ENCODE measurements at regions not wholly inside any gene's neighbourhood (a gene's known extent, or its start where the extent isn't known, plus 50 kb on each side); places are given as distances from the start of the nearest gene placed in this dataset.
"Not testable (repeated sequence)": the region's sequence is repeated elsewhere in the genome, so short reads cannot be mapped to it uniquely, and the experiment has no call there.

DNA sequence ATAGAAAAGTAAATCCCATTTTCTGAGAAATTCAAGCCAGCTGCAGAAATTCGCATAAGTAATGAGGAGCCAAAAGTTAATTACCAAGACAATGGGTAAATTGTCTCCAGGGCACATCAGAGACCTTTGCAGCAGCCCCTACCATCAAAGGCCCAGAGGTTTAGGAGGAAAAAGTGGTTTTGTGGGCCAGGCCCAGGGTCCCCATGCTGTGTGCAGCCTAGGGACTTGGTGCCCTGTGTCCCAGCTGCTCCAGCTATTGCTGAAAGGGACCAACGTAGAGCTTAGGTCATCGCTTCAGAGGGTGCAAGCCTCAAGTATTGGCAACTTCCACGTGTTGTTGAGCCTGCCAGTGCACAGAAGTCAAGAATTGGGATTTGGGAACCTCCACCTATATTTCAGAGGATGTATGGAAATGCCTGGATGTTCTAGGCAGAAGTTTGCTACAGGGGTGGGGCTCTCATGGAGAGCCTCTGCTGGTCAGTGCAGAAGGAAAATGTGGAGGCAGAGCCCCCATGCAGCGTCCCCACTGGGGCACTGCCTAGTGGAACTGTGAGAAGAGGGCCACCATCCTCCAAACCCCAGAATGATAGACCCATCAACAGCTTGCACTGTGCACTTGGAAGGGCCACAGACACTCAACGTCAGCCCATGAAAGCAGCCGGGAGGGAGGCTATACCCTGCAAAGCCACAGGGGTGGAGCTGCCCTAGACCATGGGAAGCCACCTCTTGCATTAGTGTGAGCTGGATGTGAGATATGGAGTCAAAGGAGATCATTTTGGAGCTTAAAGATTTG is 731.3 kb upstream of the GRAMD2B start:
- not testable (repeated sequence) for DNase-seq (ENCODE audit: low spot score)

DNA sequence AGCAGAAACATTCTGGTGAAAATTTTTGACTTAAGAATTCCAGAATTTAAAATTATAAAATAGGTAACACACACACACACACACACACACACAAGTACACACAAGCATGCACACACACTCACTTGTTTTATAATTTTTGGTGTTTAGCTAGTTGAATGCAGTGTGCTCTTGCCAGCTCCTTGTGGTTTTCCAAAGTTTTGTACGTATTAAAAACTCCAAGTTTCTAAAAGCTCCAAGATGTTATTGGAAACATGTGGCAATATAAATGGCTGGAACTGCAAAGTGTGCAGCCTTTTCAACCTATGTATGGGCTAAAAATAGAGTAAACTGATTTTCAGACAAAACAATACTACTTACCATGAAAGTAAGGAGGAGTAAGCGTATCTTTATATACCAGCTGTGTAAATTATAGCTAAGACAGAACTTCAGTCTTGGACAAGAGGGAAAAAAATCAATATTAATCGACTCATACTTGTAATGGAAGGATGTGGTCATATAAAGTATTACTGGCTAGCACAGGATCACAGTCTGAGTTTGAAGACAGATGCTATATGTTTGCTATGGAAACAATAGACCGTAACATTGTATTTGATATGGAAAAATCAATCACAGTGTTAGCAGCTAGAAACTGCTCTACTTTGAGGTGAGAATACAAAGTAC is 727.1 kb upstream of the GRAMD2B start:
- DNase-seq (ENCODE audit: low spot score), result no peak

DNA sequence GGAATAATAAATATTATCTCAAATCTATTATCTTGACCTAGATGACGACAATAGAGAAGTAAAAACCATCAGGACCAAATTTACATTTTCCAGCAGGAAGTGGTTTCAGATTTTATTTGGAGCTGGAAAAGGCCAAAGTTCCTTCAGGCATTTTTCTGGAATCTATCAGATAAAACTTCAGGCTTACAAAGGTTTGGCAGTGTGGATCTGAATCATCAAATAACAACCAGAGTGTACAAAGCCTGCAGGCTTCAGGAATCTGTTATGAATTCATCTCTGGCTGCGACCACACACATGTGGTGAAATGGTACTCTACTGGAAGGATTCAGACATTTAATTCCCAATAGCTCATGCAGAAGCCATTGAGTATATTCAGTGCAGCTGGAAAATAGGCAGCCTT is 726.4 kb upstream of the GRAMD2B start:
- peak; percentile 75 for DNase-seq (ENCODE audit: low spot score)

DNA sequence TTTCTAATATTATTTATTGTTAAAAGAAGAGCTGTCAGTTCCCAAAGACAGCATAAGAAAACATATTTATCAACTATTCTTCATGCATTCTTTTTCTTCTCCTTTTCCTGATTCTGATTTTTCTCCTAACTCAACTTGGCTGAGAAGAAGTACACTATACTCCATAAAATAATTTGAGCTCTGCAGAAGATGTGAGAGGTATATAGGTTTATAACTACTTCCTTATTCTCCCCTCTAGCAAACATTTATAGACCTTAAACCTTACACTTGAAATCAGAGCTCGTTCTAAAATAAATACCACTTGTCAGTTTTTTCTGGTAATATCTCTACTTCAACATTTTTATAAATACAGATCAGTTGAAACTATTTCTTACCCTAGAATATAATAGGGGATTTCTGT is 724.8 kb upstream of the GRAMD2B start:
- no peak for DNase-seq (ENCODE audit: low spot score)

DNA sequence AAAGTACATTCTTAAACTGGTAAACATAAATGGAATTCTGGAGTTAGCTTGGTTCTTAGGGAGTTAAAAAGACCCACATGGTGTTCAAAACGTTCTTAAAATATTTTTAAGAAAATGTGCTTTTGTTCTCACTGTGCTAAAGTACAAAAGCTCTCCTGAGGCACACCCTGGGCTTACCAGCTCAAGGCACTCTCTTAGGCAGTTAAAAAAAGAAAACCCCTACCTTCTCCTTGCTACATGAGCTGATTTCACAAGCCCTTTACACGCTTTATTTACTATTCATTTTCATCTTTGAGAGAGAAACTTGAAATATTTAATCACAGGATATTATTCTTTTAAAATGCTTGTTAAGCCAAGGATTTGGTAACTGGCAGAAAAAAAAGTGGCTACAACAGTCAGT is 723.3 kb upstream of the GRAMD2B start:
- no peak for DNase-seq (ENCODE audit: low spot score)

DNA sequence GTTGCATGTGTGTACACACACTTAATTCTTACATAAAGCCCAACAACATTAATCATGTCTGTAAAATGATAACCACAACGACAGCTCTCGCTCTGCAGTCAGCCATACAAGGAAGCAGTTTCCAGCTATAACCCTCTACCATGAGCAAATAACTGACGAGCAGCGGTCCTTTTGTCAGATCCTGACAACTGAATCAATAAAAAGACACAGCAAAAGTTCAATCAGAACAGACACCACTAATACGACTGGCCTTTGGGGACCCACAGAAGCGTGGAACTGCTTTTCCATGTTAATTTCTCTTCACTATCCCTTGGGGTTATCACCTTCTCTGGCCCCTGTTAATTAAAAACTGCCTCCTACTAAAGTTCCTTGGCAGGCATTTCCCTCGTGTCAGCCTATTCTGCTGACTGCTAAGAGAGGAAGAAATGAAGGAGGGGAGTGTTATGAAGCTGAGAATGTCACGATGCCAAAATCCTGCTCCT is 722.8 kb upstream of the GRAMD2B start:
- peak; percentile 79 for DNase-seq (ENCODE audit: low spot score)

DNA sequence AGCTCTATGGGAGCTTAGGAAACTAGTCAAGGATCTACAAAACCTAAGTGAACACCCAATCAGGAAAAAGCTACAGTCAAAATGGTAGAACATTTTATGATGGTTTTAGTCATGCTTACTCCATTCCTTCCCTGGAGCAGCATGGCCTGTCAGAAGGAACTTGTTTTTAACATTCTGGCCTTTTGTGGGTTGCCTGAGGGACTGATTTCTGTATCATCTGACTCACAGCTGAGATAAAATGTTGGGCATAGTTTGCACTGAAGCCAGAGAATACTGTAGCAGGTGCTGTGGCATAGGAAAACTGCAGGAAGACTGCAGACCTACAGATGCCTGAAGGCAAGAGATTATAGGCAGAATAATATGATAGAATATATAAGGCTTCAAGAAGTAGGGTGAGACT is 719.6 kb upstream of the GRAMD2B start:
- DNase-seq (ENCODE audit: low spot score), result peak; percentile 31

DNA sequence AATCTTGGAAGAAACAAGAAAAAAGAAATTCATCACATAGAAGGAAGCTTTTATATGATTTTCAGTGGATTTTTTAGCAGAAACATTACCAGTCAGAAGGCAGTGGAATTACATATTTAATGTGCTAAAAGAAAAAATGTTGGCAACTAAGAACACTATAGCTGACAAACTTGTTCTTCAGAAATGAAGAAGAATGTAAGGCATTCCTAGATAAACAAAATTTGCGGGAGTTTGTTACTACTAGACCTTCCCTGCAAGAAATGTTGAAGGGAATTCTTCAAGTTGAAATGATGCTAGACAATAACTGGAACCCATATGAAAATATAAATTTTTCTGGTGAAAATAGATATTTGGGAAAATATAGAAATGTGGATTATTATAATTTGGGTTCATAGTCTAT is 718.3 kb upstream of the GRAMD2B start:
- DNase-seq (ENCODE audit: low spot score), result no peak

DNA sequence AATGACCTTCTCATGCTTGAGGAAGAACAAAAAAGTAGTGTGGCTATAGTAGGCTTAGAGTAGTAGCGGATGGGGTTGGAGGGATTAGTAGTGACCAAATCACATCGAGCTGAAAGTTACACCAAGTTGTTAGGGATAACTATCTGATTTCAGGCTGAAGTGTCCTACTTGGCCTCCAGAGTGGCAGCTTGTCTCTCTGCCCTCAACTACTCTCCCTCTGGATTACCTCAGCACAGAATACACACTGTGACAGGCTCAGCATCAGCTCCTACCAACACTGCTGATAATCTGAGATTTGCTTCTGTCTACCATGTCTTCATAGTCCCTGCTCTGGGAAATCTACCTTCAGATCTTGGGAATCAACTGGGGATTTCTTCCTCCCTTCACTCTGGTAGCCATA is 714.6 kb upstream of the GRAMD2B start:
- DNase-seq (ENCODE audit: low spot score), result no peak

DNA sequence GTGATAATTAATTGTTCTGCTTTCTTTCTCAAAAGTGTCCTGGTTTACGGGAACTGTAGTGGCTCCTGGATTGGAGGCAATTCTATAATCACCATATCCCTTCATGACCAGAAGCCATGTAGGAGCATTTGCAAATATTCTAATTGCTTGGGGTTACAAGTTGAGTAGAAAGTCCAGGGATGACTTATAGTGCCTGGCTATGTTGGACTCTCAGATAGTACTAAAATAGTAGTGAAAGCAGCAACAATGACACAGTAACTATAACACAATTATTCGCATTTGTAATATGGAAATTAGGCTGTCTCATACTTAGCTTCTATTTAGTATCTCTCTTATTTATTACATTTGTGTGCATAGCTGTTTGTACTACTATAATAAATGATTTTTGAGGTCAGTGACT is 712.5 kb upstream of the GRAMD2B start:
- DNase-seq (ENCODE audit: low spot score), result no peak

DNA sequence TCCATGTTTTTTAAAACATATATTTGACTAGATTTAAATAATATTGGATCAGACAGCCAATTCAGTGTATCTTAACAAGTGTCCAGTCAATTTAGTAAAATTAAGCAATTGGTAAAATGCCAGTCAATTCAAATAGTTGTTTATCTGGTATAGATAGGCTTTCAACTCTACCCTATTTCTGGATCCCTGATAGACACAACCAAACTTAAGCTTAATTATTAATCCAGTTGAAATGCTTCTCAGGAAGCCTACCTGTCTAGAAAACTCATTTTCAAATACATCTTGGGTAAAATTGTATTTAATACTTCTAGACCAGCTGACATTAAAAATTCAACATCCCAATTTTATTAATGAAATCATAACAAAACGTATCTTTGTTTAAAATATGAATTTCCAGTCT is 710.8 kb upstream of the GRAMD2B start:
- no peak for DNase-seq (ENCODE audit: low spot score)

DNA sequence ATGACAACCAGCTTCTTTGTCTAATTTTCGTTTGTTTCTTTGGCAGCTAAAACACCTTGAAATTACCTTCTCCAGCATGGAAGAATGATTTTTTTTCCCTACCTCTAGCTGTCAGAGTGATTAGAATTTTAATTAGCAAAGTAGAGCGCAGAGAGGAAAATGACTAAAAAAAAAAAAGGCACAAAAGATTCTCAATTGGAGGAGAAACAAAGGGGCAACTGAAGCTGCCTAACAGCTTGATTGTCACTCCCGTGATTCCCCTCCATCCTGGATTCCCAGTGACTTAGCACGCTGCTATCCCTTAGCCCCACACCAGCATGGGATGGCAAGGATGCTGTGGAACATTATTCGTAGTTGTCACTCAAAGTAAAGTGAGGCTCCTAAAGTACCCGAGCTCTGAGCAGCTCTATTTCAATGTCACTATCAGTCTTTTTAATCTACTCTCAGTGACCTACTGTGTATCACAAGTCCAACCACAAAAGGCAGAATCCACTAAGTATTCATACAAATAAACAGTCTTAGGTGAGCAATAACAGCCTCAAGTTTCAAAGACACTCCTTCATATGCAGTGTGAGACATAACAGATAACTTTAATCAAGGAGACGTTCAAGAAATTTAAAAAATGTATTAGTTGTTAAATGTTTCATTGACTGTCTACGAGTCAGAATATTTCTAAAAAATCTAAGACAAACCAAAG is 710.0 kb upstream of the GRAMD2B start:
- no peak for DNase-seq (ENCODE audit: low spot score)

DNA sequence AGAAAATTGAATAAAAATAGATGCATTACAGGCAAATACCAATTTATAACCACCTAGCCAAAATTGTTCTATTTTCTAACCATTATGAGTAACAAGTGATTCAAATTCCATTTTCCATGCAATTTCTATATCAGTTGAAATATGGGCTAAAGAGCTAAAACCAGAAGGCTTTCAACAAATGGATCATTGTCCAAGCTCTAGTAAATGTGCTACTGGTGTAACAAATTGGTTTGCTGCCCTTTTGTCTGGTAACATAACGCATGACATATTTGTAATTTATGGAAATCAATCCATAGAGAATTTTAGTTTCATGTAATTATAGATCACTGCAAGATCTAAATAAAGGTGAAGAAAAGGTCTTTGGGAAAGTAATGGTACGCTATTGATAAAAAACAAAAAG is 708.0 kb upstream of the GRAMD2B start:
- DNase-seq (ENCODE audit: low spot score), result no peak

DNA sequence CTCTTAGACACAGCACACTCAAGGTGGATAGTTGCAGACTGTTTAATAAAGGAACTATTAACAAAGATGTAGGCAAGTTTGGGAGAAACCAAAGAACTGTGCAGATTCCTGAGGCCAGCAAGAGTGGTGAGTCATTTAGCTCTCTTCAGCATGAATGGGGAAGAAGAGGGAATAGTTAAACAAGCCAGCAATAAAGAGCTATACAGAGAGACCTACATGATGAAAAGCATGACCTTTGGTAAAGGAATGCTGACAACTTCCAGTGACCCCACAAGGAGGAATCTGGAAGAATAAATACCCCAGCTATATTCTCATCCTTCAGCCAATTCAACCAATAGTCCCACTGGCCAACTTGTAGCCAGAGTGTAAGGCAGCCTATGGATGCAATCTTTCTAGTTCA is 706.0 kb upstream of the GRAMD2B start:
- peak; percentile 87 for DNase-seq (ENCODE audit: low spot score)

DNA sequence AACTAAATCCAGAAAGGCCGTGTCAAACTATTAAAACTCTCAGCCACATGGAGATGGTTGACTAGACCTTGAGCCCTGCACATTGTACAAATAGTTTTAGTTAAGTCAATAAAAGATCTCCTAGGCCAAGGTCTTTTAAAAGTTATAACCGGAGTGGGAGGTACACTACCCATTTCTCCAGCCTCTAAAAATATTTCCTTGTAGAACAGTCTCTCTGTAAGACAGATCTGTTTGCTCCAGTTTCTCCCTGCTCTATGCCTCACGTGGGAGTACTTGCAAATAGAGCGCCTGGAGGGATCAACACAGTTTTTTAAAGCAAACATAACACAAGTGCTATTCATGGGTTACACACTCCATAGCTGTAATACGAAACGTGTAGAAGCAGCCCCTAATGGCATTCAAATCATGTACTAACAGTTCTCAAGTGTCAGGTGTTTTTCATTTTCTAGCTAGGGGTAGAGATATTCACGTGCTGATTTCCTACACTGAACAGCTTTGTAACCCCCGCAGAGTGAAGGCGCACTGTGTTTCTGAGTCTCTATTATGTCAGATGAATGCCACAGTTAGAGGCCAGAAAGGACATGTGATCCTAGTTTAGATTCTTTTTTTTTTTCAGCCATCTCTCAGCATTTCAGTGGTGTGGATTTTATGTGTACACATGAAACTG is 703.4 kb upstream of the GRAMD2B start:
- peak; percentile 33 for DNase-seq (ENCODE audit: low spot score)

DNA sequence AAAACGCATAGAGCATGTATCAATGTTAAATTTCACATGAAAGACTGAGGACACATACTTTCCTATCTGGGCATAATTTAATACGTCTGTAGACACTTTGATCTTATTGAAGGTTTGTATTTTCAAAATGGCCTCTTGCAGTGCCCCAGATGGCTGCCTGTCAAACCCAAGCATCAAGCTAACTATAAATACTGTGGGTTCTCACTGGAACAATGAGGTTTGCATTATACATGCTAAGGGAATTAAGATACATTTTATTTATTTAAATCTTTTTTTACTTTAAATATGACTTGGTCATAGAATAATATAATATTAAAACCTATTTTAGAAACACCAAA is 702.9 kb upstream of the GRAMD2B start:
- DNase-seq (ENCODE audit: low spot score), result no peak

DNA sequence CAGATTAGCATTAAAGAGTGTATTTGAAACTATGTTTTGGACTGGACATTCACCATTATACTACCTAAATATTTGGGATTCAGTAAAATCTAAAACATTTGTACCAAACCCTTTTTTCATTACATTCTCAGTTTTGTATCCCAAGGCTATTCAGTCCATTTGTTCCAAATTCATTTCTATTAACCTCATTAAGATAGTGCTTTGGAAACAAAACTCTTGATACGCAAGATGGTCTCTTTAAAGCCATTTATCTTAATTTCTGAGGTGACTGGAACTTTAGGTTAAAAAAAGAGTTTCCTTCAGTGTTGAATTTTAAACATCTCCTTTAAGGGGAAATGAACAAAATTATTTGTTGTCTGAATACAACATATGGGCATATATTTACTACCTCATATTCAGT is 702.5 kb upstream of the GRAMD2B start:
- DNase-seq (ENCODE audit: low spot score), result no peak

DNA sequence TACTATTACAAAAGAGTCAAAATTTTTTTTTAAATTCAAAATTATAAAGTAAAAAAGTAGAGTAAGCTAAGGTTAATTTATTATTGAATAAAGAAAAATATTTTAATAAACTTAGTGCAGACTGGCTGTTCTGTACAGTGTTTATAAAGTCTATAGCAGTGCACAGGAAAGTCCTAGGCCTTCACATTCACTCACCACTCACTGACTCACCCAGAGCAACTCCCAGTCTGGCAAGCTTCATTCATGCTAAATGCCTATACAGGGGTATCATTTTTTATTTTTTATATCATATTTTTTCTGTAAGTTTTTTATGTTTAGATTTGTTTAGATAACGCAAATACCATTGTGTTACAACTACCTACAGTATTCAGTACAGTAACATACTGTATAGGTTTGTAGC is 700.7 kb upstream of the GRAMD2B start:
- no peak for DNase-seq (ENCODE audit: low spot score)

DNA sequence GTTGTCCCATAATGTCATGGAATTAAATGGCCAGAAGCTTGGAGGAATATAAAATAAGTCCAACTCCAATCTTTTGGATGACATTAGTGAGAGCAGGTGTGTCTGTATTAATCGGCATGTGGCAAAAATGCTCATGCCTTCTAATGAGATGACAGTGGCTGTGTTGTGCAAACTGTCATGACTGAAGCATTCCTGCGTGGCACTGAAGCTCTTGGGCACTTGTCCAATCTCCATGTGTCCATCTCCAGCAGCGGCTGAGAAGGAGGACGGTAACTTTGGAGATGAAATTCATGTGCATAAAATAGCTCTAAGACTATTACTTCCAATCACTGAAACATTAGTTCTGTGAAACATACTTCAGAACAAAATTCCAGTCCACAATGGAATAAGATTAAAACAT is 697.5 kb upstream of the GRAMD2B start:
- no peak for DNase-seq (ENCODE audit: low spot score)

DNA sequence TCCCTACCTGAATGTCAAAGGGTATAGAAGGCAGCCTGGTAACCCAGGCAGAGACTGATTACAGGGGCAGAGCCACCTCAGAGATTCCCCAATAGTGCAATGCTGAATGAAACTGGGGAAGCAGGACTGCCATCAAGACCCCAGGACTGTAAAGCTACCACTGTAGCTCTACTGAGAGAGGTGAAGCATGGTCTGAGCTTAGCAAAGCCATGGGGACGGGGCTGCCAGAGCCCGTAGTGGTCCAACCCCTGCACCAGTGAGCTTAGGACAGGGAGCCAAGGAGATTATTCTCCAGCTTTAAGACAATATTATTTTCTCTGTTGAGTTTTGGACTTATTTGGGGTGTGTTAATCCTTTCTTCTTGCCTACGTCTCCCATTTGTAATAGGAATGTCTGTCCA is 679.3 kb upstream of the GRAMD2B start:
- no peak for DNase-seq (ENCODE audit: low spot score)

DNA sequence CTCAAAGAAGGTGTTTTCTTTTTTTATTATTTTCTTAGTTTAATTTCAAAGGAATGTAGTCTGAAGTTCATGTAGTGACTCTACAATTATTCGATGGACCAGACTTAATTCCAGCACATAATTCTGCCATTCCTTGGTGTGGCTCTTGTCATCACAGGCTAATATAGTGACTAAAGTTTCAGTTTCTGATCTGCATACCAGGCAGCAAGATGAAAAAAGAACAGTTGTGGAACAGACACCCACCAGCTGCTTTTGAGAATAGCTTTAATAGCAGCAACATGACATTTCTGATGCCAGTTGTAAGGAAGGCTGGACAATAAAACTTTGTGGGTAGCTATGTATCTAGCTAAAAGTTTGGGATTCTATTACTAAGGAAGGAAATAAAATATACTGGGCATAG is 676.3 kb upstream of the GRAMD2B start:
- no peak for DNase-seq (ENCODE audit: low spot score)

DNA sequence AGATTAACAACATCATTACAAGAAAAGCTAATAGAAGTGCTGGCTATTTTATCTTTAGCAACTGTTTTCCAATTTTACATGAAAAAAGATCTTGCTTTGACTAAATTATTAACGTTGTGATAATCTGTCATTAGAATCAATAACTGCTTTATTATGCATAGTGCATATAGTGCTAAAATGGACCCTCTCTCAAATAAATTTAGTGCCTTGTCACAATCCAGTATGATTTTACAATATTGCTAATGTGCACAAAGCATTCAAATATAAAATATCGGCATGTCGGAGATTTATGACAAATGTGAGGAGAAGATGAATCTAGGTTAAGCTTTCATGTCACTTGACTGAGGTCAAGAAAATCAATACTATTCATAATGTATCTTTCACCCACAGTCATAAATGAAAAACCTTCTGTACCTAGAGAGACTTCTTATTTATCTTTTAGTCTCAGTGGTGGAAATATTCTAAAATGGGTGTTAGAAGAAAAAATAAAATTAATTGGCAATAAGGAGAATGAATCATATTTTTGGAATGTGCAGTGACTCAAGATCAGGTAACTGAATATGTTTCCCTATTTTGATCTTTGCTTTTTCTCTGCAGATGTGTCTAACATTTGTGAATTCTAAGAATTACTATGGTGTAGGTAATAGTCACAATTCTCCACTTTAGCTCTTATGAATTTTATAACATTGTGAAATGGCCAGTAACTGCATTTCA is 672.9 kb upstream of the GRAMD2B start:
- DNase-seq (ENCODE audit: low spot score), result peak; percentile 19
